ENCODE measurements at regions not wholly inside any gene's neighbourhood (a gene's known extent, or its start where the extent isn't known, plus 50 kb on each side); places are given as distances from the start of the nearest gene placed in this dataset.

GRCh38 chr13:34708566-34709313 lies 233.3 kb upstream of the NBEA start:
- no peak for TF ChIP-seq CTCF (IDR thresholded peaks at IDR 0.05; ENCODE audit: low read depth, low read length)
- H3K4me3 ChIP-seq (ENCODE audit: low read depth, low read length), result no peak overlapping the region

GRCh38 chr13:34719060-34719875 lies 222.8 kb upstream of the NBEA start:
- no peak for TF ChIP-seq CTCF (IDR thresholded peaks at IDR 0.05; ENCODE audit: low read depth, low read length)
- no peak overlapping the region for H3K4me3 ChIP-seq (ENCODE audit: low read depth, low read length)

- TF ChIP-seq CTCF (IDR thresholded peaks at IDR 0.05; ENCODE audit: low read depth, low read length), result no peak
- H3K4me3 ChIP-seq (ENCODE audit: low read depth, low read length), result no peak overlapping the region
These were observed 221.5 kb upstream of the NBEA start for GRCh38 chr13:34720618-34721017.

GRCh38 chr13:34721631-34722595 lies 220.2 kb upstream of the NBEA start:
- no peak for TF ChIP-seq CTCF (IDR thresholded peaks at IDR 0.05; ENCODE audit: low read depth, low read length)
- H3K4me3 ChIP-seq (ENCODE audit: low read depth, low read length), result no peak overlapping the region

- H3K4me3 ChIP-seq (ENCODE audit: low read depth, low read length), result no peak overlapping the region
- TF ChIP-seq CTCF (IDR thresholded peaks at IDR 0.05; ENCODE audit: low read depth, low read length), result no peak
These were observed 219.1 kb upstream of the NBEA start for GRCh38 chr13:34722922-34723321.

- TF ChIP-seq CTCF (IDR thresholded peaks at IDR 0.05; ENCODE audit: low read depth, low read length), result no peak
- H3K4me3 ChIP-seq (ENCODE audit: low read depth, low read length), result no peak overlapping the region
These were observed 211.1 kb upstream of the NBEA start for GRCh38 chr13:34730961-34731360.

Data from WI38 (cell line).